HepG2 (cell line): ENCODE measurements at regions not wholly inside any gene's neighbourhood (a gene's known extent, or its start where the extent isn't known, plus 50 kb on each side); places are given as distances from the start of the nearest gene placed in this dataset.

Experiments used
- ATAC-seq: fragments of 200-7000 bp; cut with Tn5 transposase; 3 replicates; pipeline ENCODE4 v1.9.1; 2020; ENCODE audit warnings: mild to moderate bottlenecking, moderate library complexity
- BruUV-seq: library from RNA; stranded (reverse); fragments of 400-500 nt; replicated peaks from 2 replicates; lab custom pipeline; 2021; lab: Mats Ljungman, UMichigan
- CTCF ChIA-PET: fragments of 300-600 bp; formaldehyde crosslinking; extraction: SDS; loops from one replicate; lab custom pipeline; 2021; ENCODE audit warnings: low total read pairs, inconsistent platforms, low intra/inter-chr PET ratio; lab: Yijun Ruan, JAX
- POLR2A ChIA-PET: fragments of 350-600 bp; sonication (Branson Sonifier 250); formaldehyde crosslinking; loops from one replicate; lab custom pipeline; 2020; ENCODE audit warnings: antibody characterized with exemption, inconsistent platforms; lab: Yijun Ruan, JAX
- DNase-seq: peaks from one replicate; pipeline ENCODE4 v3.0.0-alpha.2; 2015; ENCODE audit warnings: low spot score
- FAIRE-seq: peaks from 3 replicates; lab custom pipeline; 2011; peaks lifted over from hg19 to GRCh38; lab: Jason Lieb, UNC
- H2AFZ ChIP-seq: one replicate; pipeline ENCODE4 v1.6.1; 2011; ENCODE audit warnings: low read length, inconsistent platforms
- H3K27ac ChIP-seq: fragments of 300-600 bp; 3 replicates; pipeline ENCODE4 v1.8.0; 2011; ENCODE audit warnings: mixed run types, mild to moderate bottlenecking, mixed read lengths, low read length, inconsistent platforms; ENCODE audit not compliant: insufficient read depth; ENCODE audit errors: extremely low read length
- H3K27me3 ChIP-seq, 2 experiments: fragments of 200-600 bp in 1 of 2; 2 replicates in 1 of 2; 3 replicates in 1 of 2; pipeline versions ENCODE4 v1.6.0 to v1.8.0; 2011; ENCODE audit warnings: low read length in 2 of 2, mild to moderate bottlenecking in 2 of 2, moderate library complexity in 2 of 2, inconsistent platforms in 1 of 2; ENCODE audit not compliant: insufficient read depth in 2 of 2, control insufficient read depth in 1 of 2
- H3K36me3 ChIP-seq, 2 experiments: fragments of 200-600 bp in 1 of 2; replicated peaks in 1 of 2; 2 replicates in 1 of 2; 3 replicates in 1 of 2; pipeline versions ENCODE4 v1.5.1 to v1.8.0; 2011; ENCODE audit warnings: low read length in 2 of 2, inconsistent platforms in 1 of 2; ENCODE audit not compliant: insufficient read depth in 2 of 2, control insufficient read depth in 1 of 2
- H3K4me1 ChIP-seq: 2 replicates; pipeline ENCODE4 v1.5.1; 2012; ENCODE audit warnings: low read length, inconsistent platforms; ENCODE audit not compliant: insufficient read depth
- H3K4me2 ChIP-seq: 2 replicates; pipeline ENCODE4 v1.6.0; 2011; ENCODE audit warnings: low read depth, low read length, inconsistent platforms
- H3K4me3 ChIP-seq, 3 experiments: fragments of 200-600 bp in 1 of 3; sonication (generic), shearing (Covaris generic) in 1 of 3; replicated peaks in 1 of 3; 2 replicates each; pipeline ENCODE4 v1.5.1; 2011 to 2016; ENCODE audit warnings: low read length in 3 of 3, inconsistent platforms in 2 of 3, low read depth in 2 of 3, mild to moderate bottlenecking in 2 of 3, control low read depth in 1 of 3, mixed read lengths in 1 of 3; ENCODE audit not compliant: insufficient read depth in 1 of 3
- H3K79me2 ChIP-seq: one replicate; pipeline ENCODE4 v1.6.1; 2011; ENCODE audit warnings: low read length, inconsistent platforms; ENCODE audit not compliant: insufficient read depth
- H3K9ac ChIP-seq: 2 replicates; pipeline ENCODE4 v1.6.0; 2011; ENCODE audit warnings: mild to moderate bottlenecking, low read depth, low read length, inconsistent platforms; ENCODE audit not compliant: insufficient read depth
- H3K9me3 ChIP-seq: 2 replicates; pipeline ENCODE4 v1.5.1; 2012; ENCODE audit warnings: mild to moderate bottlenecking, low read length
- H4K20me1 ChIP-seq: 2 replicates; pipeline ENCODE4 v1.6.0; 2011; ENCODE audit warnings: inconsistent platforms, mild to moderate bottlenecking, low read length, moderate library complexity; ENCODE audit not compliant: insufficient read depth
- CBX1 ChIP-seq: IDR thresholded peaks from one replicate; pipeline ENCODE4 v1.6.1; 2016; ENCODE audit warnings: antibody characterized with exemption, low read depth
- DBP ChIP-seq: sonication (generic); formaldehyde crosslinking; IDR thresholded peaks from 2 replicates; pipeline ENCODE4 v1.4.0; 2020; ENCODE audit warnings: missing genetic modification reagents; ENCODE audit errors: not compliant biosample characterization
- HOXA3 ChIP-seq: sonication (generic); formaldehyde crosslinking; IDR thresholded peaks from 2 replicates; pipeline ENCODE4 v1.5.0; 2020; ENCODE audit warnings: missing genetic modification reagents
- HOXA7 ChIP-seq: sonication (generic); formaldehyde crosslinking; IDR thresholded peaks from 2 replicates; pipeline ENCODE4 v1.8.1; 2022; ENCODE audit warnings: mild to moderate bottlenecking, missing genetic modification reagents, moderate library complexity
- IRF2 ChIP-seq: IDR thresholded peaks from 2 replicates; pipeline ENCODE4 v1.6.1; 2018; ENCODE audit warnings: missing genetic modification reagents, missing compliant biosample characterization
- ISL2 ChIP-seq: sonication (generic); formaldehyde crosslinking; IDR thresholded peaks from 2 replicates; pipeline ENCODE4 v1.5.0; 2020; ENCODE audit warnings: missing genetic modification reagents
- KLF9 ChIP-seq: IDR thresholded peaks from 2 replicates; pipeline ENCODE4 v1.6.1; 2016; ENCODE audit warnings: low read depth
- RBAK ChIP-seq: sonication (generic); formaldehyde crosslinking; IDR thresholded peaks from 2 replicates; pipeline ENCODE4 v1.5.1; 2020; ENCODE audit warnings: mild to moderate bottlenecking, missing genetic modification reagents
- RXRB ChIP-seq: IDR thresholded peaks from 2 replicates; pipeline ENCODE4 v1.6.1; 2016; ENCODE audit warnings: borderline replicate concordance, missing genetic modification reagents, missing compliant biosample characterization
- TBL1XR1 ChIP-seq: fragments of 150-350 bp; IDR thresholded peaks from 2 replicates; pipeline ENCODE4 v1.6.1; 2014; ENCODE audit warnings: borderline replicate concordance, low read length; ENCODE audit not compliant: partially characterized antibody
- ZFY ChIP-seq: sonication (generic); formaldehyde crosslinking; IDR thresholded peaks from 2 replicates; pipeline ENCODE4 v1.4.0; 2020; ENCODE audit warnings: missing genetic modification reagents
- ZKSCAN1 ChIP-seq: fragments of 150-350 bp; IDR thresholded peaks from 2 replicates; pipeline ENCODE4 v1.6.1; 2014; ENCODE audit warnings: low read length
- ZNF121 ChIP-seq: sonication (generic); formaldehyde crosslinking; IDR thresholded peaks from 2 replicates; pipeline ENCODE4 v1.5.0; 2020; ENCODE audit warnings: mild to moderate bottlenecking, missing genetic modification reagents
- ZNF354B ChIP-seq: sonication (generic); formaldehyde crosslinking; IDR thresholded peaks from 2 replicates; pipeline ENCODE4 v1.8.0; 2022; ENCODE audit warnings: mild to moderate bottlenecking, missing genetic modification reagents
- ZNF841 ChIP-seq: sonication (generic); formaldehyde crosslinking; IDR thresholded peaks from 2 replicates; pipeline ENCODE4 v1.8.1; 2023; ENCODE audit warnings: missing genetic modification reagents, borderline replicate concordance
- ZSCAN9 ChIP-seq: IDR thresholded peaks from 2 replicates; pipeline ENCODE4 v1.6.1; 2016; ENCODE audit warnings: borderline replicate concordance
- whole genome bisulfite sequencing: methylation state at CpG from one replicate; pipeline ENCODE4 v1.1.6; 2017; ENCODE audit warnings: low lambda C conversion rate; 5-methylcytosine and 5-hydroxymethylcytosine counted together
- in situ Hi-C: cut with HindIII; loops from 2 replicates; pipeline ENCODE4 v1.10.0; 2017; ENCODE audit warnings: low pct_unique_long_range_greater_than_20kb; ENCODE audit not compliant: extremely low pct_ligation_motif_present
- intact Hi-C: fragments of 100-400 bp; cut with micrococcal nuclease; formaldehyde crosslinking; loops from one replicate; pipeline ENCODE4 v1.10.0; 2022; ENCODE audit not compliant: unreplicated experiment
- TF ChIP-seq, protein P1 (sequence below): sonication (generic); formaldehyde crosslinking; IDR thresholded peaks from 2 replicates; pipeline ENCODE4 v1.5.0; 2020; ENCODE audit warnings: missing genetic modification reagents
- TF ChIP-seq, protein P2 (sequence below): sonication (generic); formaldehyde crosslinking; IDR thresholded peaks from 2 replicates; pipeline ENCODE4 v1.5.0; 2020; ENCODE audit warnings: missing genetic modification reagents
- TF ChIP-seq, protein P3 (sequence below), 2 experiments: sonication (generic) in 1 of 2; formaldehyde crosslinking in 1 of 2; IDR thresholded peaks; 2 replicates each; pipeline versions ENCODE4 v1.4.0 to v1.6.1; 2018 to 2020; ENCODE audit warnings: missing genetic modification reagents in 2 of 2, borderline replicate concordance in 1 of 2, low read depth in 1 of 2, mild to moderate bottlenecking in 1 of 2, missing biosample characterization in 1 of 2

GRCh38 chr1:222896630-222897526, 82.0 kb downstream of the DISP1 start:
- Histone ChIP-seq H3K4me2 (no peak overlapping the region), H3K36me3 (no peaks in the 10 kb centered on the region), H3K79me2 (no peaks in the 10 kb centered on the region), H3K9ac (no peak overlapping the region), H2AFZ (no peak overlapping the region), H3K9me3 (no peaks in the 10 kb centered on the region), H4K20me1 (no peaks in the 10 kb centered on the region), H3K4me3 (no peak overlapping the region), H3K27ac (no peak overlapping the region), H3K27me3 (no peaks in the 10 kb centered on the region; a peak in 1 of 5 replicates), H3K4me1 (peaks cover 39% of the 10 kb centered on the region)
- WGBS = 94% methylated on average over 3 of the region's 3 CpGs
- DNase-seq = no peak
- no peak for ATAC-seq
- intact Hi-C loops (no loop called here), in situ Hi-C loops (no loop called here)
- POLR2A ChIA-PET = no interaction called here
- no TSS peak for BruUV-seq
- CTCF ChIA-PET = no interaction called here
- no peak for FAIRE-seq
- TF ChIP-seq, protein P1, sequence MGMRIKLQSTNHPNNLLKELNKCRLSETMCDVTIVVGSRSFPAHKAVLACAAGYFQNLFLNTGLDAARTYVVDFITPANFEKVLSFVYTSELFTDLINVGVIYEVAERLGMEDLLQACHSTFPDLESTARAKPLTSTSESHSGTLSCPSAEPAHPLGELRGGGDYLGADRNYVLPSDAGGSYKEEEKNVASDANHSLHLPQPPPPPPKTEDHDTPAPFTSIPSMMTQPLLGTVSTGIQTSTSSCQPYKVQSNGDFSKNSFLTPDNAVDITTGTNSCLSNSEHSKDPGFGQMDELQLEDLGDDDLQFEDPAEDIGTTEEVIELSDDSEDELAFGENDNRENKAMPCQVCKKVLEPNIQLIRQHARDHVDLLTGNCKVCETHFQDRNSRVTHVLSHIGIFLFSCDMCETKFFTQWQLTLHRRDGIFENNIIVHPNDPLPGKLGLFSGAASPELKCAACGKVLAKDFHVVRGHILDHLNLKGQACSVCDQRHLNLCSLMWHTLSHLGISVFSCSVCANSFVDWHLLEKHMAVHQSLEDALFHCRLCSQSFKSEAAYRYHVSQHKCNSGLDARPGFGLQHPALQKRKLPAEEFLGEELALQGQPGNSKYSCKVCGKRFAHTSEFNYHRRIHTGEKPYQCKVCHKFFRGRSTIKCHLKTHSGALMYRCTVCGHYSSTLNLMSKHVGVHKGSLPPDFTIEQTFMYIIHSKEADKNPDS = no peak
- TF ChIP-seq, protein P2, sequence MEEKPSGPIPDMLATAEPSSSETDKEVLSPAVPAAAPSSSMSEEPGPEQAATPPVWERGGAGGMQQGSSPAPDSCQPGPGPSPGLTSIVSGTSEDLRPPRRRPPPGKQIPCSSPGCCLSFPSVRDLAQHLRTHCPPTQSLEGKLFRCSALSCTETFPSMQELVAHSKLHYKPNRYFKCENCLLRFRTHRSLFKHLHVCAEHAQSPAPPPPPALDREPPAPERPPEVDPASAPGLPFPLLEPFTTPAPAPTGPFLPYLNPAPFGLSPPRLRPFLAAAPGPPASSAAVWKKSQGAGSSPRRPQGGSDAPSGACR = no peak
- no peak for TF ChIP-seq ISL2 (CRISPR knock-in tag)
- TF ChIP-seq HOXA7 (CRISPR knock-in tag) = no peak
- no peak for TF ChIP-seq RXRB
- TF ChIP-seq DBP (CRISPR knock-in tag) = no peak
- no peak for TF ChIP-seq ZNF841 (CRISPR knock-in tag)
- no peak for TF ChIP-seq ZNF121
- TF ChIP-seq CBX1 = no peak
- no peak for TF ChIP-seq TBL1XR1
- no peak for TF ChIP-seq RBAK (CRISPR knock-in tag)
- no peak for TF ChIP-seq ZKSCAN1
- no peak for TF ChIP-seq ZFY (CRISPR knock-in tag)
- no peak for TF ChIP-seq ZSCAN9 (CRISPR knock-in tag)
- no peak for TF ChIP-seq ZNF354B
- no peak for TF ChIP-seq KLF9 (CRISPR knock-in tag)
- no peak for TF ChIP-seq HOXA3 (CRISPR knock-in tag)
- TF ChIP-seq, protein P3, sequence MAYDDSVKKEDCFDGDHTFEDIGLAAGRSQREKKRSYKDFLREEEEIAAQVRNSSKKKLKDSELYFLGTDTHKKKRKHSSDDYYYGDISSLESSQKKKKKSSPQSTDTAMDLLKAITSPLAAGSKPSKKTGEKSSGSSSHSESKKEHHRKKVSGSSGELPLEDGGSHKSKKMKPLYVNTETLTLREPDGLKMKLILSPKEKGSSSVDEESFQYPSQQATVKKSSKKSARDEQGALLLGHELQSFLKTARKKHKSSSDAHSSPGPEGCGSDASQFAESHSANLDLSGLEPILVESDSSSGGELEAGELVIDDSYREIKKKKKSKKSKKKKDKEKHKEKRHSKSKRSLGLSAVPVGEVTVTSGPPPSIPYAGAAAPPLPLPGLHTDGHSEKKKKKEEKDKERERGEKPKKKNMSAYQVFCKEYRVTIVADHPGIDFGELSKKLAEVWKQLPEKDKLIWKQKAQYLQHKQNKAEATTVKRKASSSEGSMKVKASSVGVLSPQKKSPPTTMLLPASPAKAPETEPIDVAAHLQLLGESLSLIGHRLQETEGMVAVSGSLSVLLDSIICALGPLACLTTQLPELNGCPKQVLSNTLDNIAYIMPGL (CRISPR knock-in tag; IDR thresholded peaks at IDR 0.05; ENCODE audit: borderline replicate concordance in 1 of 2, low read depth in 1 of 2) = no peak
- no peak for TF ChIP-seq IRF2 (CRISPR knock-in tag)
